K562 (cell line): ENCODE measurements at regions not wholly inside any gene's neighbourhood (a gene's known extent, or its start where the extent isn't known, plus 50 kb on each side); places are given as distances from the start of the nearest gene placed in this dataset.

Source experiments
- ATAC-seq: fragments of 200-7000 bp; cut with Tn5 transposase; 3 replicates; pipeline ENCODE4 v1.9.1; 2020; ENCODE audit warnings: moderate library complexity
- BruUV-seq: library from RNA; stranded (reverse); fragments of 400-500 nt; replicated peaks from 2 replicates; lab custom pipeline; 2021; lab: Mats Ljungman, UMichigan
- CTCF ChIA-PET: fragments of 300-600 bp; formaldehyde crosslinking; extraction: SDS; loops from one replicate; lab custom pipeline; 2021; ENCODE audit warnings: low intra/inter-chr PET ratio; lab: Yijun Ruan, JAX
- POLR2A ChIA-PET: fragments of 300-600, 350-650 bp; sonication (Branson Sonifier 250); formaldehyde crosslinking; extraction: SDS; loops from one replicate; lab custom pipeline; 2021; ENCODE audit warnings: antibody characterized with exemption, inconsistent platforms; lab: Yijun Ruan, JAX
- DNase-seq, 4 experiments: peaks; one replicate each; pipeline versions ENCODE4 v3.0.0 to v3.0.0-alpha.2; 2011 to 2018; ENCODE audit warnings: low spot score in 3 of 4, mixed read lengths in 3 of 4; ENCODE audit errors: extremely low read depth in 1 of 4
- FAIRE-seq: peaks from 2 replicates; lab custom pipeline; 2011; peaks lifted over from hg19 to GRCh38; lab: Jason Lieb, UNC
- H2AFZ ChIP-seq: 2 replicates; pipeline ENCODE4 v1.6.0; 2011; ENCODE audit warnings: low read depth, low read length, control low read depth, inconsistent platforms
- H3K27ac ChIP-seq: fragments of 200-600 bp; 3 replicates; pipeline ENCODE4 v1.8.0; 2011; ENCODE audit warnings: low read depth, mild to moderate bottlenecking, control low read depth, inconsistent platforms, low read length, moderate library complexity, mixed read lengths; ENCODE audit errors: extremely low read depth
- H3K27me3 ChIP-seq, 2 experiments: fragments of 300-600 bp in 1 of 2; 2 replicates in 1 of 2; 3 replicates in 1 of 2; pipeline versions ENCODE4 v1.6.0 to v1.8.0; 2011; ENCODE audit warnings: inconsistent platforms in 2 of 2, low read length in 2 of 2, mild to moderate bottlenecking in 1 of 2, mixed read lengths in 1 of 2, moderate library complexity in 1 of 2; ENCODE audit not compliant: control insufficient read depth in 2 of 2, insufficient read depth in 2 of 2
- H3K36me3 ChIP-seq: fragments of 300-600 bp; 3 replicates; pipeline ENCODE4 v1.8.0; 2011; ENCODE audit warnings: mild to moderate bottlenecking, low read length, inconsistent platforms; ENCODE audit not compliant: control insufficient read depth, insufficient read depth
- H3K4me1 ChIP-seq, 2 experiments: fragments of 200-600 bp in 1 of 2; replicated peaks in 1 of 2; 2 replicates in 1 of 2; 3 replicates in 1 of 2; pipeline versions ENCODE4 v1.5.1 to v1.8.0; 2011; ENCODE audit warnings: inconsistent platforms in 2 of 2, low read length in 2 of 2, mild to moderate bottlenecking in 1 of 2, mixed read lengths in 1 of 2, moderate library complexity in 1 of 2; ENCODE audit not compliant: control insufficient read depth in 2 of 2, insufficient read depth in 2 of 2
- H3K4me2 ChIP-seq: 2 replicates; pipeline ENCODE4 v1.6.1; 2011; ENCODE audit warnings: low read length, control low read depth, inconsistent platforms, mixed read lengths; ENCODE audit not compliant: insufficient read depth
- H3K4me3 ChIP-seq: fragments of 200-600 bp; sonication (generic), shearing (Covaris generic); 2 replicates; pipeline ENCODE4 v1.5.1; 2016; ENCODE audit warnings: control low read depth, inconsistent platforms
- H3K79me2 ChIP-seq: fragments of 200-600 bp; 3 replicates; pipeline ENCODE4 v1.8.0; 2011; ENCODE audit warnings: low read length, inconsistent platforms; ENCODE audit not compliant: control insufficient read depth, insufficient read depth
- H3K9ac ChIP-seq, 2 experiments: 2 replicates each; pipeline versions ENCODE4 v1.6.0 to v1.6.1; 2011; ENCODE audit warnings: low read depth in 2 of 2, low read length in 2 of 2, control low read depth in 1 of 2, inconsistent platforms in 1 of 2, mild to moderate bottlenecking in 1 of 2, mixed read lengths in 1 of 2; ENCODE audit not compliant: insufficient read depth in 1 of 2
- H3K9me1 ChIP-seq: one replicate; pipeline ENCODE4 v1.6.0; 2011; ENCODE audit warnings: inconsistent platforms, mild to moderate bottlenecking, low read length, moderate library complexity; ENCODE audit not compliant: control insufficient read depth, insufficient read depth
- H3K9me3 ChIP-seq: replicated peaks from 2 replicates; pipeline ENCODE4 v1.5.1; 2011; ENCODE audit warnings: low read depth, low read length, inconsistent platforms; ENCODE audit not compliant: control insufficient read depth, insufficient read depth
- H4K20me1 ChIP-seq: replicated peaks from 2 replicates; pipeline ENCODE4 v1.6.1; 2011; ENCODE audit warnings: low read length, inconsistent platforms, mixed read lengths; ENCODE audit not compliant: control insufficient read depth, insufficient read depth
- ATF4 ChIP-seq: fragments of 450-650 bp; formaldehyde crosslinking; IDR thresholded peaks from 2 replicates; pipeline ENCODE4 v1.4.0; 2022; ENCODE audit warnings: mild to moderate bottlenecking, moderate library complexity
- ATF6 ChIP-seq: sonication (generic); formaldehyde crosslinking; IDR thresholded peaks from 2 replicates; pipeline ENCODE4 v1.4.0; 2020; ENCODE audit warnings: mild to moderate bottlenecking, missing genetic modification reagents
- BRD9 ChIP-seq: fragments of 450-650 bp; IDR thresholded peaks from 2 replicates; pipeline ENCODE4 v1.6.1; 2018; ENCODE audit warnings: low read depth; ENCODE audit not compliant: partially characterized antibody
- CREB3L1 ChIP-seq: fragments of 450-650 bp; IDR thresholded peaks from 2 replicates; pipeline ENCODE4 v1.6.1; 2014; ENCODE audit warnings: low read depth, mild to moderate bottlenecking, moderate library complexity, borderline replicate concordance
- DNMT1 ChIP-seq: fragments of 450-650 bp; IDR thresholded peaks from 2 replicates; pipeline ENCODE4 v1.6.1; 2016; ENCODE audit warnings: antibody characterized with exemption, mild to moderate bottlenecking
- HDAC3 ChIP-seq: fragments of 450-650 bp; IDR thresholded peaks from 2 replicates; pipeline ENCODE4 v1.6.1; 2018; ENCODE audit warnings: borderline replicate concordance, mild to moderate bottlenecking, moderate library complexity; ENCODE audit not compliant: partially characterized antibody
- HMG20B ChIP-seq: fragments of 250-450 bp; sonication (Bioruptor Pico); IDR thresholded peaks from 2 replicates; pipeline ENCODE4 v1.5.0; 2021; ENCODE audit warnings: mild to moderate bottlenecking
- L3MBTL2 ChIP-seq: fragments of 450-650 bp; IDR thresholded peaks from 2 replicates; pipeline ENCODE4 v1.6.1; 2016; ENCODE audit warnings: mild to moderate bottlenecking, moderate library complexity
- MCM3 ChIP-seq: fragments of 450-650 bp; IDR thresholded peaks from 2 replicates; pipeline ENCODE4 v1.6.1; 2016
- MTF1 ChIP-seq: fragments of 250-450 bp; sonication (Bioruptor Pico); IDR thresholded peaks from 2 replicates; pipeline ENCODE4 v1.9.0; 2021; ENCODE audit warnings: moderate library complexity, mild to moderate bottlenecking, inconsistent platforms, borderline replicate concordance
- POLR2G ChIP-seq: fragments of 200-400 bp; formaldehyde crosslinking; IDR thresholded peaks from 2 replicates; pipeline ENCODE4 v1.6.1; 2017; ENCODE audit warnings: low read depth, mild to moderate bottlenecking, antibody characterized with exemption, low read length, moderate library complexity
- RBFOX2 ChIP-seq: fragments of 200-400 bp; formaldehyde crosslinking; IDR thresholded peaks from 2 replicates; pipeline ENCODE4 v1.6.1; 2017; ENCODE audit warnings: low read depth, mild to moderate bottlenecking, low read length, moderate library complexity
- ZNF197 ChIP-seq: fragments of 200-800 bp; sonication (Bioruptor generic); IDR thresholded peaks from 2 replicates; pipeline ENCODE4 v1.6.1; 2016; ENCODE audit warnings: low read depth, missing genetic modification characterization, missing compliant biosample characterization
- ZNF253 ChIP-seq: fragments of 250-450 bp; sonication (Bioruptor Pico); conservative IDR thresholded peaks from 2 replicates; pipeline ENCODE4 v1.6.1; 2021; ENCODE audit warnings: mild to moderate bottlenecking
- ZNF263 ChIP-seq: sonication (generic); formaldehyde crosslinking; IDR thresholded peaks from 2 replicates; pipeline ENCODE4 v1.8.0; 2022; ENCODE audit warnings: mild to moderate bottlenecking, missing genetic modification reagents, borderline replicate concordance
- ZNF324 ChIP-seq: fragments of 250-450 bp; sonication (Bioruptor Pico); IDR thresholded peaks from 2 replicates; pipeline ENCODE4 v1.4.0; 2020; ENCODE audit warnings: mild to moderate bottlenecking
- ZNF512 ChIP-seq: IDR thresholded peaks from 2 replicates; pipeline ENCODE4 v1.6.1; 2016; ENCODE audit warnings: missing genetic modification characterization, missing compliant biosample characterization
- WGBS: fragments of 100-300 bp; shearing (Covaris generic); methylation state at CpG from one replicate; pipeline ENCODE4 v1.1.6; 2016; ENCODE audit warnings: low coverage, mixed read lengths; ENCODE audit not compliant: insufficient coverage; ENCODE audit errors: missing lambda C conversion rate; 5-methylcytosine and 5-hydroxymethylcytosine counted together
- in situ Hi-C: fragments of 300-500 bp; cut with MboI; formaldehyde crosslinking; loops from 4 replicates; pipeline ENCODE4 v1.15.0; 2018; ENCODE audit warnings: inconsistent platforms, mixed read lengths
- intact Hi-C: fragments of 100-400 bp; cut with micrococcal nuclease; formaldehyde crosslinking; loops from 2 replicates; pipeline ENCODE4 v1.14.2; 2022

GRCh38 chr4:161172396-161173026, 991.3 kb downstream of the FSTL5 start:
- H3K27ac ChIP-seq = no peak overlapping the region
- TF ChIP-seq MTF1 (CRISPR knock-in tag) (no peak), ZNF512 (tag) (no peak), DNMT1 (no peak), HDAC3 (no peak), ZNF263 (CRISPR knock-in tag) (no peak), ZNF324 (CRISPR knock-in tag) (no peak), HMG20B (CRISPR knock-in tag) (no peak), RBFOX2 (no peak), BRD9 (no peak), POLR2G (no peak), L3MBTL2 (no peak), ZNF197 (CRISPR knock-in tag) (no peak), ATF4 (no peak), ZNF253 (no peak), CREB3L1 (no peak), MCM3 (no peak), ATF6 (CRISPR knock-in tag) (no peak)
- ChIA-PET CTCF (no interaction called here), POLR2A (no interaction called here)
- DNase-seq = no peak
- H3K27me3 ChIP-seq = no peaks in the 10 kb centered on the region
- no peak overlapping the region for H3K4me3 ChIP-seq
- no peak overlapping the region for H3K9ac ChIP-seq
- H3K4me1 ChIP-seq = no peaks in the 10 kb centered on the region
- H4K20me1 ChIP-seq = no peaks in the 10 kb centered on the region
- H3K4me2 ChIP-seq = no peak overlapping the region
- WGBS = 0% methylated on average over 1 of the region's 1 CpG
- in situ Hi-C loops (no loop called here), intact Hi-C loops (no loop called here)
- H3K36me3 ChIP-seq = no peaks in the 10 kb centered on the region
- H3K9me1 ChIP-seq = no peaks in the 10 kb centered on the region
- no peak for FAIRE-seq
- H3K79me2 ChIP-seq = no peaks in the 10 kb centered on the region
- H3K9me3 ChIP-seq = no peaks in the 10 kb centered on the region
- no peak for ATAC-seq
- H2AFZ ChIP-seq = no peak overlapping the region
- no TSS peak for BruUV-seq
